OCI-LY1 (cell line): ENCODE measurements at regions not wholly inside any gene's neighbourhood (a gene's known extent, or its start where the extent isn't known, plus 50 kb on each side); places are given as distances from the start of the nearest gene placed in this dataset.

Experiments used
- H2AFZ ChIP-seq: fragments of 200-600 bp; sonication (generic), shearing (Covaris generic); 2 replicates; pipeline ENCODE4 v1.6.0; 2014; ENCODE audit warnings: antibody characterized with exemption, mild to moderate bottlenecking, low read length
- H3F3A ChIP-seq: fragments of 200-600 bp; sonication (generic), shearing (Covaris generic); 2 replicates; pipeline ENCODE4 v1.6.0; 2014; ENCODE audit warnings: mild to moderate bottlenecking, antibody characterized with exemption, low read length, moderate library complexity; ENCODE audit not compliant: insufficient read depth
- H3K27ac ChIP-seq: fragments of 200-600 bp; sonication (generic); 2 replicates; pipeline ENCODE4 v1.5.1; 2014; ENCODE audit warnings: low read length, mixed run types, mild to moderate bottlenecking, low read depth; ENCODE audit not compliant: poor library complexity, severe bottlenecking
- H3K27me3 ChIP-seq: fragments of 200-600 bp; sonication (generic); 2 replicates; pipeline ENCODE4 v1.6.0; 2014; ENCODE audit warnings: antibody characterized with exemption, mild to moderate bottlenecking, low read length, moderate library complexity; ENCODE audit not compliant: insufficient read depth
- H3K36me3 ChIP-seq: fragments of 200-600 bp; sonication (generic); 2 replicates; pipeline ENCODE4 v1.6.1; 2014; ENCODE audit warnings: mild to moderate bottlenecking, antibody characterized with exemption, low read length, moderate library complexity, mixed read lengths; ENCODE audit not compliant: insufficient read depth
- H3K4me1 ChIP-seq: fragments of 200-600 bp; sonication (generic); 2 replicates; pipeline ENCODE4 v1.5.1; 2014; ENCODE audit warnings: mild to moderate bottlenecking, low read length, moderate library complexity; ENCODE audit not compliant: insufficient read depth, severe bottlenecking
- H3K4me2 ChIP-seq: fragments of 200-600 bp; sonication (generic), shearing (Covaris generic); 2 replicates; pipeline ENCODE4 v1.6.1; 2014; ENCODE audit warnings: low read length
- H3K4me3 ChIP-seq: fragments of 200-600 bp; sonication (generic); 2 replicates; pipeline ENCODE4 v1.5.1; 2014; ENCODE audit warnings: low read length, low read depth, mild to moderate bottlenecking, mixed read lengths; ENCODE audit not compliant: poor library complexity, severe bottlenecking
- H3K79me2 ChIP-seq: fragments of 200-600 bp; shearing (Covaris generic); 2 replicates; pipeline ENCODE4 v1.6.1; 2016; ENCODE audit warnings: mixed run types, low read length, mixed read lengths; ENCODE audit not compliant: insufficient read depth
- H3K9ac ChIP-seq: fragments of 200-600 bp; sonication (generic), shearing (Covaris generic); 2 replicates; pipeline ENCODE4 v1.6.1; 2014; ENCODE audit warnings: mild to moderate bottlenecking, low read length, mixed read lengths
- H3K9me2 ChIP-seq: fragments of 200-600 bp; sonication (generic), shearing (Covaris generic); 2 replicates; pipeline ENCODE4 v1.6.1; 2014; ENCODE audit warnings: low read depth, mild to moderate bottlenecking, low read length, mixed read lengths
- H3K9me3 ChIP-seq: fragments of 200-600 bp; shearing (Covaris generic); 2 replicates; pipeline ENCODE4 v1.6.1; 2014; ENCODE audit warnings: low read length, mixed read lengths
- H4K20me1 ChIP-seq: fragments of 200-600 bp; sonication (generic), shearing (Covaris generic); 2 replicates; pipeline ENCODE4 v1.6.0; 2016; ENCODE audit warnings: mild to moderate bottlenecking, low read length; ENCODE audit not compliant: insufficient read depth
- EZH2 ChIP-seq: fragments of 200-600 bp; sonication (generic), shearing (Covaris generic); IDR thresholded peaks from 2 replicates; pipeline ENCODE4 v1.8.0; 2017; ENCODE audit warnings: borderline replicate concordance, mixed run types, mild to moderate bottlenecking, antibody characterized with exemption, low read length, moderate library complexity, mixed read lengths
- TF ChIP-seq, protein P1 (sequence below): fragments of 200-600 bp; sonication (generic), shearing (Covaris generic); IDR thresholded peaks from 2 replicates; pipeline ENCODE4 v1.5.1; 2017; ENCODE audit warnings: mild to moderate bottlenecking, antibody characterized with exemption, low read length, moderate library complexity, mixed read lengths

DNA sequence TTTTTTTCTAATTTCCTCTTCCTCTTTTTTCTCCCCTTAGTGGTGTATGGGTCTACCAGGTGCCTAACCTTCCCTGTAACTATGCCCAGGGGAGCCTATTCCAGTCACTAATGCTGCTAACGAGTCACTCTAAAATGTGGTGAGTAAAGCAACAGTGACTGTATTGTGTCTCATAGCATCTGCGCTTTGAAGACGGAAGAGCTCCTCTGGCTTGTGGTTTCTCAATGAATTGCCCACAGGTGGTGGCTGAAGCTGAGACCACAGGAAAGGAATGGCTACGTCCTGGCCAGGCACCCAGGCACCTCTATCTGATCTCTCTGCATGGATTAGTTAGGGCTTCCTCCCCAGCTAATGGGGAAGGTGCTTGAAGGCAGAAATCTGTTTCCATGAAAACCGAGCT, 763.5 kb upstream of the FRG1 start:
- Histone ChIP-seq H2AFZ (no peak overlapping the region), H3K4me3 (no peak overlapping the region), H3K9me2 (no peaks in the 10 kb centered on the region), H3K27me3 (no peaks in the 10 kb centered on the region), H3F3A (no peaks in the 10 kb centered on the region), H3K4me2 (no peak overlapping the region), H3K36me3 (no peaks in the 10 kb centered on the region), H4K20me1 (no peaks in the 10 kb centered on the region), H3K27ac (no peak overlapping the region), H3K9ac (no peak overlapping the region), H3K4me1 (no peaks in the 10 kb centered on the region), H3K9me3 (no peaks in the 10 kb centered on the region), H3K79me2 (no peaks in the 10 kb centered on the region)
- no peak for TF ChIP-seq EZH2
- TF ChIP-seq, protein P1, sequence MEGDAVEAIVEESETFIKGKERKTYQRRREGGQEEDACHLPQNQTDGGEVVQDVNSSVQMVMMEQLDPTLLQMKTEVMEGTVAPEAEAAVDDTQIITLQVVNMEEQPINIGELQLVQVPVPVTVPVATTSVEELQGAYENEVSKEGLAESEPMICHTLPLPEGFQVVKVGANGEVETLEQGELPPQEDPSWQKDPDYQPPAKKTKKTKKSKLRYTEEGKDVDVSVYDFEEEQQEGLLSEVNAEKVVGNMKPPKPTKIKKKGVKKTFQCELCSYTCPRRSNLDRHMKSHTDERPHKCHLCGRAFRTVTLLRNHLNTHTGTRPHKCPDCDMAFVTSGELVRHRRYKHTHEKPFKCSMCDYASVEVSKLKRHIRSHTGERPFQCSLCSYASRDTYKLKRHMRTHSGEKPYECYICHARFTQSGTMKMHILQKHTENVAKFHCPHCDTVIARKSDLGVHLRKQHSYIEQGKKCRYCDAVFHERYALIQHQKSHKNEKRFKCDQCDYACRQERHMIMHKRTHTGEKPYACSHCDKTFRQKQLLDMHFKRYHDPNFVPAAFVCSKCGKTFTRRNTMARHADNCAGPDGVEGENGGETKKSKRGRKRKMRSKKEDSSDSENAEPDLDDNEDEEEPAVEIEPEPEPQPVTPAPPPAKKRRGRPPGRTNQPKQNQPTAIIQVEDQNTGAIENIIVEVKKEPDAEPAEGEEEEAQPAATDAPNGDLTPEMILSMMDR = no peak

DNA sequence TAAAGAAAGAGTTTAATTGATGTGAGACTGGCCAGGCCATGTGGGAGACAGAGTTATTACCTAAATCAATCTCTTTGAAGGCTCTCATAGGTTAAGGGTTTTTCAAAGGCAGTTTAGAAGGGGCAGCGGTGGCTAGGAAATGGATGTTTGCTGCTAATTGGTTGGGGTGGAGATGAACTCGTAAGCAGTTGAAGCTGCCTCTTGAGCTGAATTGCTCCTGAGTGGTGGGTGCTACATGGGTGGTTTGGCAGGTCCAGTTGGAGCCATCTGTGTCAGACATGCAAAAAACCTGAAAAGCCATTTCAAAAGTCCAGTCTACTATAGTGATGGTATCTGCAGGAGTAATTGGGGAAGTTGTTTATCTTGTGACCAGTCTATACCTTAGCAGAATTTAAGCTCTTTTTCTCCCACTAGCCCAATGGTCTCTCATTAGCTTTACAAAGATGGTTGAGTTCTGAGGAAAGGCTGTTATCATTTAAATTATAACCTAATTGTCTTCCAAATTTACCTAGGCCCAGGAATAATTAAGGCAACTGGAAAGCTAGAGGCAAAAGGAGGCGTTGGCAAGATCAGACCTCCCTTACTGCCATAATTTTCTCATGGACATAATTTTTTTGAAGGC, 762.4 kb upstream of the FRG1 start:
- no peaks in the 10 kb centered on the region for H3K9me3 ChIP-seq
- H2AFZ ChIP-seq = no peak overlapping the region
- H3K79me2 ChIP-seq = no peaks in the 10 kb centered on the region
- no peak overlapping the region for H3K4me3 ChIP-seq
- no peak overlapping the region for H3K4me2 ChIP-seq
- H3K36me3 ChIP-seq = no peaks in the 10 kb centered on the region
- no peaks in the 10 kb centered on the region for H4K20me1 ChIP-seq
- no peak overlapping the region for H3K9ac ChIP-seq
- no peak overlapping the region for H3K27ac ChIP-seq
- no peaks in the 10 kb centered on the region for H3K27me3 ChIP-seq
- H3F3A ChIP-seq = no peaks in the 10 kb centered on the region
- TF ChIP-seq EZH2 = no peak
- TF ChIP-seq, protein P1 = no peak
- H3K9me2 ChIP-seq = no peaks in the 10 kb centered on the region
- H3K4me1 ChIP-seq = no peaks in the 10 kb centered on the region

- TF ChIP-seq, protein P1 = no peak
- no peak for TF ChIP-seq EZH2
- no peak overlapping the region for H3K4me2 ChIP-seq
- no peaks in the 10 kb centered on the region for H3K9me3 ChIP-seq
- H2AFZ ChIP-seq = no peak overlapping the region
- H3K27ac ChIP-seq = no peak overlapping the region
- no peaks in the 10 kb centered on the region for H3K4me1 ChIP-seq
- no peaks in the 10 kb centered on the region; the same call in 1 of the 2 replicates for H3K27me3 ChIP-seq
- no peak overlapping the region for H3K9ac ChIP-seq
- no peaks in the 10 kb centered on the region for H3K79me2 ChIP-seq
- H3K4me3 ChIP-seq = no peak overlapping the region
- no peaks in the 10 kb centered on the region for H4K20me1 ChIP-seq
- H3K9me2 ChIP-seq = no peaks in the 10 kb centered on the region
- H3K36me3 ChIP-seq = no peaks in the 10 kb centered on the region
- H3F3A ChIP-seq = no peaks in the 10 kb centered on the region
Observed at GRCh38 chr4:189185810-189186432, 754.8 kb upstream of the FRG1 start.
